ENCODE measurements at regions not wholly inside any gene's neighbourhood (a gene's known extent, or its start where the extent isn't known, plus 50 kb on each side); places are given as distances from the start of the nearest gene placed in this dataset.

DNA sequence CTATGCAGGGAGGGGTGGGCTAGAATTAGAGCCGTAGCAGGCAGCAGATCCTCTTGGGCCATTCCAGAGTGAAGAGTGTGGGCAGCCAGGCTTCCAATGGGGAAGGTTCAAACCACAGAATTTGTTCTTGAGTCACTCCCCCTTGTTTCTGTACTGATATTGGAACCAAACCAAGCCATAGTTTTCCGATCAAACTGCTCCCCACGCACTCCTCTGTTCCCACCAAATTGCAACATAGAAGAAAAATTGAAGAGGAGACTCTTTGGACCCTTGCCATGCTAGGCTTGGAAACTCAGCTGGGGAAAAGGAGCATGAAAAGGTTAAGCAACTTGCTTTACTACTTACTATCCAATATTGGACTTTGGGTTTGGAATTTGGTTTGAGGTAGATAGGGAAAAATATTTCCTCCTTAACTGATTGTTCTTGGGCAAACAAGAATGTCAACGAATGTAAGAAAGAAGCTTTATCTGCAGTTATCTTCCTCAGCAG, 165.8 kb upstream of the NR3C1 start:
- 70 to 83% methylated on average over 4 of the region's 4 CpGs for WGBS, 2 donors
- H3K9me3 ChIP-seq = no peaks in the 10 kb centered on the region
- intact Hi-C loops (cut with DNase I) = no loop called here
- TF ChIP-seq POLR2A (IDR thresholded peaks at IDR 0.05) = no peak
- no peak for TF ChIP-seq POLR2AphosphoS5 (IDR thresholded peaks at IDR 0.05)
- TF ChIP-seq, protein P1, sequence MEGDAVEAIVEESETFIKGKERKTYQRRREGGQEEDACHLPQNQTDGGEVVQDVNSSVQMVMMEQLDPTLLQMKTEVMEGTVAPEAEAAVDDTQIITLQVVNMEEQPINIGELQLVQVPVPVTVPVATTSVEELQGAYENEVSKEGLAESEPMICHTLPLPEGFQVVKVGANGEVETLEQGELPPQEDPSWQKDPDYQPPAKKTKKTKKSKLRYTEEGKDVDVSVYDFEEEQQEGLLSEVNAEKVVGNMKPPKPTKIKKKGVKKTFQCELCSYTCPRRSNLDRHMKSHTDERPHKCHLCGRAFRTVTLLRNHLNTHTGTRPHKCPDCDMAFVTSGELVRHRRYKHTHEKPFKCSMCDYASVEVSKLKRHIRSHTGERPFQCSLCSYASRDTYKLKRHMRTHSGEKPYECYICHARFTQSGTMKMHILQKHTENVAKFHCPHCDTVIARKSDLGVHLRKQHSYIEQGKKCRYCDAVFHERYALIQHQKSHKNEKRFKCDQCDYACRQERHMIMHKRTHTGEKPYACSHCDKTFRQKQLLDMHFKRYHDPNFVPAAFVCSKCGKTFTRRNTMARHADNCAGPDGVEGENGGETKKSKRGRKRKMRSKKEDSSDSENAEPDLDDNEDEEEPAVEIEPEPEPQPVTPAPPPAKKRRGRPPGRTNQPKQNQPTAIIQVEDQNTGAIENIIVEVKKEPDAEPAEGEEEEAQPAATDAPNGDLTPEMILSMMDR (IDR thresholded peaks at IDR 0.05) = no peak
- no peak for TF ChIP-seq EP300 (IDR thresholded peaks at IDR 0.05)
- no peak for DNase-seq
- H3K27ac ChIP-seq = no peak overlapping the region
- H3K4me3 ChIP-seq = no peak overlapping the region
- H3K4me1 ChIP-seq = peaks cover 0 to 10% (median 7%) of the 10 kb centered on the region in 4 donors
- no peaks in the 10 kb centered on the region for H3K27me3 ChIP-seq
- no peaks in the 10 kb centered on the region for H3K36me3 ChIP-seq

DNA sequence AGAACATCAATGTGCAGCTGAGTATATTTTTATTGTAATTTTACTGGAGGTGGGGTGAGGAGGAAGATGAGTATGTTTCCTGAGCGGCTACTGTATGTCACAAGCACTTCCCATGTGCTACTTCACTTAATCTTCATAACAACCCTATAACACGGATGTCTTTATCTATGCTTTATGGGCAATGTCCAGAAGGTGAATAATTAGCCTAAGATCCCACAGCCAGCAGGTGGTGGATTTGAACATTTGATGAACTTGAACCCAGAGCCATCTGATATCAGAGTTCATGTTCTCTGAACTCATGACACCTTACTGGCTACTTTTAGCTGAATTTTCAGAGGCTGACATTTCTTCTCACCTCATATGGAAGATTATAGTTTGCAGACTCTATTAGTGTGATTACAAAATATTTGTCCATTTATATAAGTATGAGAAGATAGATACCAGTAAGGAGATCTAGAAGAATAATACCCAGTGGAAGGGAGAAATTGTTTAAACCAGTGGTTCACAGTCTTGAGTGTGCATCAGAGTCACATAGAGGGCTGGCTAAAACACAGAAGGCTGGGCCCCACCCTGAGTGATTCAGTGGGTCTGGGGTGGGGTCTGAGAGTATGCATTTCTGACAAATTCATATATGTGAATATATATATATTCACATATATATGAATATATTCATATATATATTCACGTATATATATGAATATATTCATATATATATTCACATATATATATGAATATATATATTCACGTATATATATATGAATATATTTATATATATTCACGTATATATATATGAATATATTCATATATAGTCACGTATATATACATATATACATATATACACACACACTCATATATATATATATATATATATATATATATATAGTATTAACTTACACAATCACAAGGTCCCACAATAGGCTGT, 164.4 kb upstream of the NR3C1 start:
- intact Hi-C loops (cut with DNase I) = no loop called here

DNA sequence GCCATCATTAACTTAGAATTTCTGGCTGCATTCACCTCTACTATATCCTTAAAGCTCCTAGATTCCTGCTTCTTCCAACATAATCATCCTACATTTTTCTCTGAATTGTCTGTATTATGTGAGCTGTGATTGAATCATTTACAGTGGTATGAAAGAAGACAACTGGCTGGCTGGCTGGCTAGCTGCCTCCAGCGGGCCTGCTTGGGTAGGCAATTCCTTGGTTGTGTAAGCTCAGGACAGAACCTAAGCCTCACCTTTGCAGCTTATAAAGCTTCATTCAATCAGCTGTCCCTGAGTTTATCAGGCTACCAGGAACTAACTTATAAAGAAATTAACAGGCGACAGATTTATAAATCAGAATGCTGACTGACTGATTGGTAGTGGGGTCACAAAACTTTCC, 162.7 kb upstream of the NR3C1 start:
- Histone ChIP-seq H3K36me3 (no peaks in the 10 kb centered on the region), H3K27me3 (no peaks in the 10 kb centered on the region), H3K4me3 (no peak overlapping the region), H3K27ac (no peak overlapping the region), H3K9me3 (no peaks in the 10 kb centered on the region), H3K4me1 (no peaks in the 10 kb centered on the region)
- no peak for TF ChIP-seq POLR2A (IDR thresholded peaks at IDR 0.05)
- TF ChIP-seq, protein P1 (IDR thresholded peaks at IDR 0.05) = no peak
- no peak for TF ChIP-seq EP300 (IDR thresholded peaks at IDR 0.05)
- TF ChIP-seq POLR2AphosphoS5 (IDR thresholded peaks at IDR 0.05) = no peak
- intact Hi-C loops (cut with DNase I) = no loop called here
- DNase-seq = no peak
- 91 to 96% methylated on average over 2 of the region's 2 CpGs for WGBS, 2 donors

More for the DNA sequence above, 164.4 kb upstream of the NR3C1 start:
- H3K27me3 ChIP-seq = no peaks in the 10 kb centered on the region
- no peaks in the 10 kb centered on the region for H3K9me3 ChIP-seq
- no peaks in the 10 kb centered on the region for H3K36me3 ChIP-seq
- no peak overlapping the region for H3K4me3 ChIP-seq
- H3K27ac ChIP-seq = no peak overlapping the region
- WGBS, 2 donors = 81 to 89% methylated on average over 6 of the region's 6 CpGs
- TF ChIP-seq EP300 (IDR thresholded peaks at IDR 0.05) (no peak), POLR2AphosphoS5 (IDR thresholded peaks at IDR 0.05) (no peak), POLR2A (IDR thresholded peaks at IDR 0.05) (no peak)
- TF ChIP-seq, protein P1 (IDR thresholded peaks at IDR 0.05) = no peak
- DNase-seq = no peak
- no peaks in the 10 kb centered on the region for H3K4me1 ChIP-seq

DNA sequence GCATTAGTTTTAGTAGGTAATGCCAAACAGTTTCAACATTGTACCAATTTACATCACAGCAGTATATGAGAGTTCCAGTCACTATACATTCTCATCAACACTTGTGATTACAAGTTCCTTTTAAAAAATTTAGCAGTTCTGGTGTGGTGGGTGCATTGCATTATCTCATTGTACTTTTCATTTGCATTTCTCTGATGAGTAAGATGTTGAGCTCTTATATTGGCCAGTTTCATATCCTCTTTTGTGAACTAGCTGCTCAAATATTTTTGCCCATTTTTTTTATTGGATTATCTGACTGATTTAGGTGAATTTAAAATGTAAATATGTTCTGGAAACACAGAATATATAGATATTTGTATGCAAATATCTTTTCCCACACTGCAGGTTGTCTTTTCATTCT, 160.9 kb upstream of the NR3C1 start:
- H3K27ac ChIP-seq = no peak overlapping the region
- H3K4me1 ChIP-seq = no peaks in the 10 kb centered on the region
- H3K4me3 ChIP-seq = no peak overlapping the region
- no peak for DNase-seq
- intact Hi-C loops (cut with DNase I) = no loop called here
- H3K27me3 ChIP-seq = no peaks in the 10 kb centered on the region
- no peaks in the 10 kb centered on the region for H3K9me3 ChIP-seq
- TF ChIP-seq POLR2AphosphoS5 (IDR thresholded peaks at IDR 0.05) (no peak), EP300 (IDR thresholded peaks at IDR 0.05) (no peak), POLR2A (IDR thresholded peaks at IDR 0.05) (no peak)
- TF ChIP-seq, protein P1 (IDR thresholded peaks at IDR 0.05) = no peak
- no peaks in the 10 kb centered on the region for H3K36me3 ChIP-seq

Data from sigmoid colon (tissue), 6 donors.